ENCODE measurements at regions not wholly inside any gene's neighbourhood (a gene's known extent, or its start where the extent isn't known, plus 50 kb on each side); places are given as distances from the start of the nearest gene placed in this dataset.

GRCh38 chr4:104869831-104870230 is 276.8 kb upstream of the TET2 start:
- no peaks in the 10 kb centered on the region for H3K4me1 Mint-ChIP-seq (ENCODE audit: low read depth)
- no peak for DNase-seq
- no peaks in the 10 kb centered on the region for H3K36me3 Mint-ChIP-seq (ENCODE audit: insufficient read depth)

GRCh38 chr4:104870495-104871233 is 276.0 kb upstream of the TET2 start:
- Mint-ChIP-seq H3K4me3 (no peak overlapping the region), H3K27me3 (ENCODE audit: low read depth) (peaks cover 8% of the 10 kb centered on the region), H3K36me3 (ENCODE audit: insufficient read depth) (no peaks in the 10 kb centered on the region), H3K9me3 (no peaks in the 10 kb centered on the region), H3K4me1 (ENCODE audit: low read depth) (no peaks in the 10 kb centered on the region)
- no peak for DNase-seq
- ATAC-seq = no peak

More at GRCh38 chr4:104869831-104870230, 276.8 kb upstream of the TET2 start:
- Mint-ChIP-seq H3K4me3 (no peak overlapping the region), H3K27me3 (ENCODE audit: low read depth) (peaks cover 8% of the 10 kb centered on the region), H3K9me3 (no peaks in the 10 kb centered on the region)
- ATAC-seq = no peak

- ATAC-seq (no peak), DNase-seq (no peak)
- Mint-ChIP-seq H3K4me3 (no peak overlapping the region), H3K36me3 (ENCODE audit: insufficient read depth) (no peaks in the 10 kb centered on the region), H3K9me3 (no peaks in the 10 kb centered on the region), H3K4me1 (ENCODE audit: low read depth) (peaks cover 9% of the 10 kb centered on the region), H3K27me3 (ENCODE audit: low read depth) (no peaks in the 10 kb centered on the region)
Measured at GRCh38 chr4:104878936-104879335, 267.7 kb upstream of the TET2 start.

- ATAC-seq = no peak
- no peaks in the 10 kb centered on the region for H3K9me3 Mint-ChIP-seq
- H3K36me3 Mint-ChIP-seq (ENCODE audit: insufficient read depth) = no peaks in the 10 kb centered on the region
- H3K27me3 Mint-ChIP-seq (ENCODE audit: low read depth) = no peaks in the 10 kb centered on the region
- DNase-seq = no peak
- H3K4me3 Mint-ChIP-seq = no peak overlapping the region
- peaks cover 9% of the 10 kb centered on the region for H3K4me1 Mint-ChIP-seq (ENCODE audit: low read depth)
Measured at GRCh38 chr4:104879367-104879766, 267.3 kb upstream of the TET2 start.

GRCh38 chr4:104879854-104880253 is 266.8 kb upstream of the TET2 start:
- no peak for ATAC-seq
- H3K36me3 Mint-ChIP-seq (ENCODE audit: insufficient read depth) = no peaks in the 10 kb centered on the region
- H3K4me3 Mint-ChIP-seq = no peak overlapping the region
- no peaks in the 10 kb centered on the region for H3K27me3 Mint-ChIP-seq (ENCODE audit: low read depth)
- no peaks in the 10 kb centered on the region for H3K9me3 Mint-ChIP-seq
- H3K4me1 Mint-ChIP-seq (ENCODE audit: low read depth) = peaks cover 9% of the 10 kb centered on the region
- DNase-seq = no peak

- no peaks in the 10 kb centered on the region for H3K27me3 Mint-ChIP-seq (ENCODE audit: low read depth)
- no peak for ATAC-seq
- peaks cover 9% of the 10 kb centered on the region for H3K4me1 Mint-ChIP-seq (ENCODE audit: low read depth)
Measured at GRCh38 chr4:104881136-104881886, 265.4 kb upstream of the TET2 start.

GRCh38 chr4:104890598-104891275 is 255.9 kb upstream of the TET2 start:
- Mint-ChIP-seq H3K9me3 (peaks cover 8% of the 10 kb centered on the region), H3K27me3 (ENCODE audit: low read depth) (no peaks in the 10 kb centered on the region), H3K4me3 (no peak overlapping the region), H3K4me1 (ENCODE audit: low read depth) (peaks cover 3% of the 10 kb centered on the region), H3K36me3 (ENCODE audit: insufficient read depth) (no peaks in the 10 kb centered on the region)
- DNase-seq (no peak), ATAC-seq (no peak)

More at GRCh38 chr4:104881136-104881886, 265.4 kb upstream of the TET2 start:
- Mint-ChIP-seq H3K36me3 (ENCODE audit: insufficient read depth) (no peaks in the 10 kb centered on the region), H3K9me3 (no peaks in the 10 kb centered on the region), H3K4me3 (no peak overlapping the region)
- no peak for DNase-seq

- peaks cover 14% of the 10 kb centered on the region for H3K9me3 Mint-ChIP-seq
- no peaks in the 10 kb centered on the region for H3K27me3 Mint-ChIP-seq (ENCODE audit: low read depth)
- DNase-seq (no peak), ATAC-seq (peak in 1 of 2 donors; percentile 48)
- peaks cover 4% of the 10 kb centered on the region for H3K4me1 Mint-ChIP-seq (ENCODE audit: low read depth)
- H3K36me3 Mint-ChIP-seq (ENCODE audit: insufficient read depth) = no peaks in the 10 kb centered on the region
- H3K4me3 Mint-ChIP-seq = no peak overlapping the region
Measured at GRCh38 chr4:104896660-104897645, 249.7 kb upstream of the TET2 start.

GRCh38 chr4:104899863-104900262 is 246.8 kb upstream of the TET2 start:
- ATAC-seq (no peak), DNase-seq (no peak)
- H3K27me3 Mint-ChIP-seq (ENCODE audit: low read depth) = no peaks in the 10 kb centered on the region
- peaks cover 6% of the 10 kb centered on the region for H3K9me3 Mint-ChIP-seq
- H3K36me3 Mint-ChIP-seq (ENCODE audit: insufficient read depth) = no peaks in the 10 kb centered on the region
- no peak overlapping the region for H3K4me3 Mint-ChIP-seq
- H3K4me1 Mint-ChIP-seq (ENCODE audit: low read depth) = peaks cover 4% of the 10 kb centered on the region

- Mint-ChIP-seq H3K36me3 (ENCODE audit: insufficient read depth) (no peaks in the 10 kb centered on the region), H3K9me3 (peaks cover 6% of the 10 kb centered on the region), H3K27me3 (ENCODE audit: low read depth) (no peaks in the 10 kb centered on the region), H3K4me1 (ENCODE audit: low read depth) (peaks cover 4% of the 10 kb centered on the region), H3K4me3 (no peak overlapping the region)
- DNase-seq (no peak), ATAC-seq (no peak)
Measured at GRCh38 chr4:104901438-104901837, 245.2 kb upstream of the TET2 start.

- H3K4me3 Mint-ChIP-seq = no peak overlapping the region
- H3K27me3 Mint-ChIP-seq (ENCODE audit: low read depth) = no peaks in the 10 kb centered on the region
- no peak for DNase-seq
- H3K4me1 Mint-ChIP-seq (ENCODE audit: low read depth) = peaks cover 1% of the 10 kb centered on the region
- no peaks in the 10 kb centered on the region for H3K36me3 Mint-ChIP-seq (ENCODE audit: insufficient read depth)
- peaks cover 6% of the 10 kb centered on the region for H3K9me3 Mint-ChIP-seq
- ATAC-seq = no peak
Measured at GRCh38 chr4:104901961-104902605, 244.6 kb upstream of the TET2 start.

- H3K27me3 Mint-ChIP-seq (ENCODE audit: low read depth) = no peaks in the 10 kb centered on the region
- H3K4me1 Mint-ChIP-seq (ENCODE audit: low read depth) = peaks cover 1% of the 10 kb centered on the region
- H3K9me3 Mint-ChIP-seq = no peaks in the 10 kb centered on the region
- H3K4me3 Mint-ChIP-seq = no peak overlapping the region
- no peaks in the 10 kb centered on the region for H3K36me3 Mint-ChIP-seq (ENCODE audit: insufficient read depth)
- DNase-seq (no peak), ATAC-seq (no peak)
Measured at GRCh38 chr4:104905065-104905464, 241.6 kb upstream of the TET2 start.

- ATAC-seq (no peak), DNase-seq (no peak)
- Mint-ChIP-seq H3K4me1 (ENCODE audit: low read depth) (peaks cover 1% of the 10 kb centered on the region), H3K9me3 (no peaks in the 10 kb centered on the region), H3K4me3 (no peak overlapping the region), H3K36me3 (ENCODE audit: insufficient read depth) (no peaks in the 10 kb centered on the region), H3K27me3 (ENCODE audit: low read depth) (no peaks in the 10 kb centered on the region)
Measured at GRCh38 chr4:104905546-104905945, 241.1 kb upstream of the TET2 start.

Measured in activated T-cell treated with anti-CD3 and anti-CD28 coated beads, Interleukin-2, amount 50 U/mL, for 4 hours (primary cell).